ENCODE measurements at regions not wholly inside any gene's neighbourhood (a gene's known extent, or its start where the extent isn't known, plus 50 kb on each side); places are given as distances from the start of the nearest gene placed in this dataset.

DNA sequence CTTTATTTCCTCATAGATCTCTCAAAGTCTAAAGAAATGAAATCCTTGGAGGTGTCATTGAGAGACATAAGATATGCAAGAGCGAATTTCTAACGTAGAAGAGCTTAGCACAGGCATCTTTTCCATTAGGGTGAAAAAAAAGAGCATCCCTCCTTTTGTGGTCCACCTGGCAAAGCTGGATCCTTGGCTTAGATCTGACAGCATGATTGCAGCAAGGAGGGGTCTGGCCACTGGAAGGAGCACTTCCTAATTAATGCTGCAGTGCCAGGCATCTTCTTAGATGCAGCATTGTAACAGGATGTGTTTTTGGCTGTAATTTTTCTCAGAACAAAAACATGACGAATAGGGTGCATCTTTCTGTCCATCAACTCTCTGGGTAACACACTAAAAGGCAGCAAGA is 60.1 kb upstream of the TFAP2D start:
- Histone ChIP-seq H3K9me3 (replicated peaks; ENCODE audit: low read length) (no peaks in the 10 kb centered on the region), H3K4me1 (ENCODE audit: control insufficient read depth, insufficient read depth, low read length) (peaks cover 4% of the 10 kb centered on the region), H3K27me3 (ENCODE audit: control insufficient read depth, insufficient read depth, low read length) (no peaks in the 10 kb centered on the region), H3K9ac (ENCODE audit: low read depth, low read length) (no peak overlapping the region), H3K36me3 (ENCODE audit: insufficient read depth, low read length) (no peaks in the 10 kb centered on the region), H3K4me3 (ENCODE audit: low read length) (no peak overlapping the region), H3K4me2 (ENCODE audit: low read length) (no peak overlapping the region)

DNA sequence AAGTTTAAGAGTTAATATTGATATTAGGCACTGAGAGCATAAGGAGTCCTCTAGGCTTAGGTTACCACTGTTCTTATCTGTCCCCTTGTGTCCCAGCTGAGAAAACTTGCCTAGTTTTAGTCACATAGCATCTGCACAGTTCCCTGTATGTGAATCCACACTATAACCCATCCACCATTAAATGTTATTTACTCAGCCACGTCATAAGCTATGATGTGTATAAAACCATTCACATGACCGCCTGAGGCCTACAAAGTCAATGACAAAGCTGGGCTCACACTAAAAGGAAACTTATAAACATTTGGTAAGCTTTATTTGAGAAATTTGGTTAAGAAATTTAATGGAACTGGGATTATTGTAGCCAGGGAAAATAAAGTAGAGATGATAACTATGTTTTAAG is 59.2 kb upstream of the TFAP2D start:
- no peaks in the 10 kb centered on the region for H3K27me3 ChIP-seq (ENCODE audit: control insufficient read depth, insufficient read depth, low read length)
- no peak overlapping the region for H3K9ac ChIP-seq (ENCODE audit: low read depth, low read length)
- H3K4me2 ChIP-seq (ENCODE audit: low read length), result no peak overlapping the region
- H3K4me1 ChIP-seq (ENCODE audit: control insufficient read depth, insufficient read depth, low read length), result peaks cover 4% of the 10 kb centered on the region
- H3K36me3 ChIP-seq (ENCODE audit: insufficient read depth, low read length), result no peaks in the 10 kb centered on the region
- H3K4me3 ChIP-seq (ENCODE audit: low read length), result no peak overlapping the region
- H3K9me3 ChIP-seq (replicated peaks; ENCODE audit: low read length), result no peaks in the 10 kb centered on the region

DNA sequence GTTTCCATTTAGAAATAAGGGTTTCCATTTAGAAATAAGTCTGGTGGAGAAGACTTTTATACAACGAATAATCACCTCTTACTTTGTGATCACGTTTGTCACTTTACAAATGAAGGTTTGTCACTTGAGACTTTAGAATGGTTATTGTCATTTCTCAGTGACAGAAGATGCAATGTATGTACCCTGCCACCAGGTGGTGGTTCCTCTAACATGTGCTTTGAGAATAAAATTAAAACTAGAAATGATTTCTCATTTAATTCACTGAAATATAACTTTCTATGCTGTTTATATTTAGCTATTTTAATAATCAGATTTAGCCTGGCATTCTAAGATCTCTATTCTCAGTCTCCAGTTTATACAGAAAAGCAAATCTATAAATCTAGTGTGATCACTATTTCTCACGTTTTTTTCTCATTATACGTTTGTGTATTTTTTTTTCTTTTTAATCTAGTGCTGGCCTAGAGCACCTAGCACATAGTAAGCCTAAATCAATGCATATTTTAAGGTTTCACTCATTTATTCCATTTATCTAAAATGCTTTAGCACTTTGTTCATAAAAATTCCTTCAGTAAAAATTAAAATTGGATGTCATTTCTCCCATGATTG is 57.4 kb upstream of the TFAP2D start:
- Histone ChIP-seq H3K9me3 (replicated peaks; ENCODE audit: low read length) (no peaks in the 10 kb centered on the region), H3K4me1 (ENCODE audit: control insufficient read depth, insufficient read depth, low read length) (peaks cover 4% of the 10 kb centered on the region), H3K4me2 (ENCODE audit: low read length) (no peak overlapping the region), H3K27me3 (ENCODE audit: control insufficient read depth, insufficient read depth, low read length) (no peaks in the 10 kb centered on the region), H3K36me3 (ENCODE audit: insufficient read depth, low read length) (no peaks in the 10 kb centered on the region), H3K4me3 (ENCODE audit: low read length) (no peak overlapping the region), H3K9ac (ENCODE audit: low read depth, low read length) (no peak overlapping the region)

DNA sequence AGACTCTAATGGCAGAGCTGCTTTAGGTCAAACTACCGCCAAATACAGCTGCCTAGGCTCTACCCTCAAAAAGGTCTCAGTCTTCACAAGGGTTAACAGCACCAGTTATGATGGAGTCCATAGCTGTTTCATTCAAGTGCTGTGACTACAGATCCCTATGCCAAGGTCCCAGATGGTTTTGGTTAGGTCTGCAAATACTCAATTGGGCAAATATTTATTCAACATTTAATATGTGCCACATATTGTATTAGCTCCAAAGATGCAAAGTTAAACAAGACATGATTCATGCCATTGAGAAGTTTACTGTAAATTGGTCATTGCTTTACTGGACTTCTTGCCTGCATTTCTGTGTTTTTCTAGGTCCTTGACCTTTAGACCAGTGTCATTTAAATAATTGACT is 55.8 kb upstream of the TFAP2D start:
- no peak overlapping the region for H3K4me2 ChIP-seq (ENCODE audit: low read length)
- no peaks in the 10 kb centered on the region for H3K36me3 ChIP-seq (ENCODE audit: insufficient read depth, low read length)
- H3K4me3 ChIP-seq (ENCODE audit: low read length), result no peak overlapping the region
- H3K9ac ChIP-seq (ENCODE audit: low read depth, low read length), result no peak overlapping the region
- H3K27me3 ChIP-seq (ENCODE audit: control insufficient read depth, insufficient read depth, low read length), result no peaks in the 10 kb centered on the region
- H3K9me3 ChIP-seq (replicated peaks; ENCODE audit: low read length), result no peaks in the 10 kb centered on the region
- peaks cover 4% of the 10 kb centered on the region for H3K4me1 ChIP-seq (ENCODE audit: control insufficient read depth, insufficient read depth, low read length)

DNA sequence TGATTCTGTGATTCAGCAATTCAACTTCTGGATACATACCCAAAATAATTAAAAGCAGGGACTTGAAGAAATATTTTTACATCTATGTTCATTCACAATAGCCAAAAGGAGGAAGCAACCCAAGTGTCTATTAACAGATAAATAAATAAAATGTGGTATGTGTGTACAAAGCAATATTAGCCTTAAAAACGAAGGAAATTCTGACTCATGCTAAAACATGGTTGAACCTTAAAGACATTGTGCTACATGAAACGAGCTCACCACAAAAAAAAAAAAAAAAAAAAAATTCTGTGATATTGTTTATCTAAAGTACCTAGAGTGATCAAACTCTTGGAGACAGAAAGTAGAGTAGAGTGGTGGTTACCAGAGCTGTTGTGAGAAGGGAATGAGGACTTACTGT is 54.8 kb upstream of the TFAP2D start:
- Histone ChIP-seq H3K9me3 (replicated peaks; ENCODE audit: low read length) (no peaks in the 10 kb centered on the region), H3K9ac (ENCODE audit: low read depth, low read length) (no peak overlapping the region), H3K27me3 (ENCODE audit: control insufficient read depth, insufficient read depth, low read length) (no peaks in the 10 kb centered on the region), H3K4me1 (ENCODE audit: control insufficient read depth, insufficient read depth, low read length) (peaks cover under 1% of the 10 kb centered on the region), H3K36me3 (ENCODE audit: insufficient read depth, low read length) (no peaks in the 10 kb centered on the region), H3K4me3 (ENCODE audit: low read length) (no peak overlapping the region), H3K4me2 (ENCODE audit: low read length) (no peak overlapping the region)

DNA sequence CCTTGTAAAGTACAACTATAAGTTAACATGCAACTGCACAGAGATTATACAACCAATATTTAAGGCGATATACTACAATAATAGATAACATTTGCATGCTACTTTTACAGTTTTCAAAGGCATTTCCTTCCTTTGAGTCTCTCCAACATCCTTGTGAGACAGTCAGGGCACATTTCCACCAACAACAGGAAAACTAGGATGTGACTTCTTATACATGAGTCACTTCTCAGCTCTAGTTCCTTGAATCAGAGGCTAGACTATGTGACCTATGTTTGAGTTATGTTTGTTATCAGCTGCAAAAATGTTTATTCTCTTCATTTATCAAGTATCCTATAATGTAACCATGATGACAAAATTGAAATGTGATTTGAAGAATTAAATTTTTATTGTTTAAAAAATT is 51.7 kb upstream of the TFAP2D start:
- H3K4me1 ChIP-seq (ENCODE audit: control insufficient read depth, insufficient read depth, low read length), result no peaks in the 10 kb centered on the region
- no peaks in the 10 kb centered on the region for H3K9me3 ChIP-seq (replicated peaks; ENCODE audit: low read length)
- H3K36me3 ChIP-seq (ENCODE audit: insufficient read depth, low read length), result no peaks in the 10 kb centered on the region
- no peaks in the 10 kb centered on the region for H3K27me3 ChIP-seq (ENCODE audit: control insufficient read depth, insufficient read depth, low read length)
- H3K4me2 ChIP-seq (ENCODE audit: low read length), result no peak overlapping the region
- H3K4me3 ChIP-seq (ENCODE audit: low read length), result no peak overlapping the region
- H3K9ac ChIP-seq (ENCODE audit: low read depth, low read length), result no peak overlapping the region
